Mucosa of descending colon (tissue), 3 donors: ENCODE measurements at regions not wholly inside any gene's neighbourhood (a gene's known extent, or its start where the extent isn't known, plus 50 kb on each side); places are given as distances from the start of the nearest gene placed in this dataset.

Experiments
- ATAC-seq: fragments of 200-7000 bp; cut with Tn5 transposase; one replicate; pipeline ENCODE4 v1.9.1; 2020; ENCODE audit warnings: mild to moderate bottlenecking, moderate library complexity
- DNase-seq, 3 donors: peaks; one replicate each; pipeline ENCODE4 v3.0.0-alpha.2; 2020
- H3K36me3 ChIP-seq: fragments of 200-600 bp; one replicate; pipeline ENCODE4 v1.8.0; 2021; ENCODE audit warnings: low read depth, mild to moderate bottlenecking
- H3K4me1 ChIP-seq: fragments of 200-600 bp; one replicate; pipeline ENCODE4 v1.8.0; 2021; ENCODE audit warnings: low read depth, mild to moderate bottlenecking
- H3K4me3 ChIP-seq: fragments of 200-600 bp; one replicate; pipeline ENCODE4 v1.8.0; 2021; ENCODE audit warnings: mild to moderate bottlenecking
- H3K9me3 ChIP-seq: fragments of 200-600 bp; one replicate; pipeline ENCODE4 v1.8.0; 2021; ENCODE audit warnings: mild to moderate bottlenecking
- CTCF ChIP-seq: fragments of 200-600 bp; IDR thresholded peaks from one replicate; pipeline ENCODE4 v1.8.0; 2022; ENCODE audit warnings: antibody characterized with exemption, mild to moderate bottlenecking
- intact Hi-C, 2 donors: fragments of 100-400 bp; cut with DNase I in 1 of 2; cut with micrococcal nuclease in 1 of 2; formaldehyde crosslinking; loops; one replicate each; pipeline versions ENCODE4 v1.11.0 to v1.11.1; 2022; cut with DNase I, micrococcal nuclease
- donor health status: DM: no; HTN: no; CAD: no; lungs with moderate emphysema.
- donor health status: DM: no; HTN: no; CAD: no.
- donor health status: DM: no; HTN: yes; CAD: no.

GRCh38 chr1:234923626-234924025 lies 205.0 kb downstream of the TOMM20 start:
- intact Hi-C loops = no loop called here
- peaks cover 20% of the 10 kb centered on the region for H3K4me1 ChIP-seq
- DNase-seq = no peak
- H3K4me3 ChIP-seq = no peak overlapping the region
- no peak for ATAC-seq
- no peaks in the 10 kb centered on the region for H3K36me3 ChIP-seq
- TF ChIP-seq CTCF = no peak
- H3K9me3 ChIP-seq = no peaks in the 10 kb centered on the region

DNA sequence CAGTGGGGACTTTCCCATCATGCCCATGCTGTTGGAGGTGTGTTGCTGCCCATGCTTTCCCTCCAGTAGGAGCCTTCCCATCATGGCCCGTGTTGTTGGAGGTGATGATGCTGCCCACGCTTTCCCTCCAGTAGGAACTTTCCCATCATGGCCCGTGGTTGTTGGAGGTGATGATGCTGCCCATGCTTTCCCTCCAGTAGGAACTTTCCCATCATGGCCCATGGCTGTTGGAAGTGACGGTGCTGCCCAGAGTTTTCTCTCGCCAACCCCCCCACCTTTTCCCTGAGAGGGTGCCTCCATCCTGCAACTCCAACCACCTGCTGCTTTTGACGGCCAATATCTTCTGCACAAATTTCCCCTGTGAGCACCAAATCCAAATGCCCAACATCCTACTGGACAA lies 205.7 kb downstream of the TOMM20 start:
- Histone ChIP-seq H3K4me3 (no peak overlapping the region), H3K4me1 (peaks cover 26% of the 10 kb centered on the region), H3K36me3 (no peaks in the 10 kb centered on the region), H3K9me3 (no peaks in the 10 kb centered on the region)
- DNase-seq (no peak), ATAC-seq (no peak)
- TF ChIP-seq CTCF = no peak
- intact Hi-C loops = no loop called here

DNA sequence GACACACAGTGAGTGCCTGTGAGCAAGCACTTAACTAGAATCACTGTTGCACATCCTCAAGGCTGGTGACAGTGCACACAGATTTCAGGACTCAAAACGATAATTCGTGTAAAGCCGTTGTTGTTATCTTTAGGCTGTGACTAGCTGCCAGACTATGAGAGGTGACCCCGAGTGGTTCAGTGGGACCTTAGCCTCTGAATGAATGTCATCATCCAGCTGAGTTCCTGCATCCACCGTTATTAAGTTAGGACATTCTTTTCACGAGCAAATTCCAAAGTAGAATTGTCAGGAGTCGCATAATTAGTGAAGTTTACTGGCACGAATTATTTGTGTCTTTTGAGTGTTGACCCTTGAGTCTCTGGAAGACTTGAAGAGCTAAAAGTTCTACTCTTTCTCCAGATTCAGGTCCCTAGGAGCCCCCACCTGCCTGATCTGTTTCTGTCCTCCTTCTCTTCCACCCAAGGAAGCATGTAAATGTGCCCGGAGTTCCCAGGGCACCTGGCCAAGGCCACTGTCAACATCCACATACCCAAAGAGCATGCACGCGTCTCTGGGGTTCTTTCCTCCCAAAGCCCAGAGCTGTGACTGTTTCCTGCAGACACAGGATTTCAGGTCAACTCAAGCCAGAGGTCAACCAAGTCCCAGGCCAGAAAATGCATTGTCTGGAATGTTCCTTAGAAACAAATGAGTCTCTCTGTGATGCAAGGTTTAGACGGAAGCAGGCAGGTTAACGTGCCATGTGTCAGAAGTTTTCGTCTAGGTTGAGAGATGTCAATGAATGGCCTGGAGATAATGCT lies 207.2 kb downstream of the TOMM20 start:
- TF ChIP-seq CTCF = no peak
- Histone ChIP-seq H3K4me3 (no peak overlapping the region), H3K9me3 (no peaks in the 10 kb centered on the region), H3K36me3 (no peaks in the 10 kb centered on the region), H3K4me1 (peaks cover 31% of the 10 kb centered on the region)
- DNase-seq (no peak), ATAC-seq (no peak)
- intact Hi-C loops = no loop called here

DNA sequence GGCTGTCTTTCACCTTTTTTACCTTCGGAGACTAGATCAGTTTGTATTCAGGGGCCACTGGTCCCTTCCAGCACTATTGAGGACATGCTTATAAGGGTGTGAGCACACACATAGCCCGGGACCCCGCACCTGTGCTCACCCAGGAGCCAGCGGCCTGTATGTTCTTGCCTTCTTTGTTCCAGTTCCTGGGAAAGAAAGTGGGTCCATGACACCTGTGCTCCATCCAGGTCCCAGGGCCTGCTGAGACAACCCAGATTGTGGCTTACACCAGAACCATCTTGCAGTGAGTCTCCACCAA lies 207.8 kb downstream of the TOMM20 start:
- DNase-seq = no peak
- intact Hi-C loops = no loop called here
- ATAC-seq = no peak
- no peaks in the 10 kb centered on the region for H3K36me3 ChIP-seq
- H3K9me3 ChIP-seq = no peaks in the 10 kb centered on the region
- H3K4me3 ChIP-seq = no peak overlapping the region
- H3K4me1 ChIP-seq = peaks cover 28% of the 10 kb centered on the region
- TF ChIP-seq CTCF = no peak

DNA sequence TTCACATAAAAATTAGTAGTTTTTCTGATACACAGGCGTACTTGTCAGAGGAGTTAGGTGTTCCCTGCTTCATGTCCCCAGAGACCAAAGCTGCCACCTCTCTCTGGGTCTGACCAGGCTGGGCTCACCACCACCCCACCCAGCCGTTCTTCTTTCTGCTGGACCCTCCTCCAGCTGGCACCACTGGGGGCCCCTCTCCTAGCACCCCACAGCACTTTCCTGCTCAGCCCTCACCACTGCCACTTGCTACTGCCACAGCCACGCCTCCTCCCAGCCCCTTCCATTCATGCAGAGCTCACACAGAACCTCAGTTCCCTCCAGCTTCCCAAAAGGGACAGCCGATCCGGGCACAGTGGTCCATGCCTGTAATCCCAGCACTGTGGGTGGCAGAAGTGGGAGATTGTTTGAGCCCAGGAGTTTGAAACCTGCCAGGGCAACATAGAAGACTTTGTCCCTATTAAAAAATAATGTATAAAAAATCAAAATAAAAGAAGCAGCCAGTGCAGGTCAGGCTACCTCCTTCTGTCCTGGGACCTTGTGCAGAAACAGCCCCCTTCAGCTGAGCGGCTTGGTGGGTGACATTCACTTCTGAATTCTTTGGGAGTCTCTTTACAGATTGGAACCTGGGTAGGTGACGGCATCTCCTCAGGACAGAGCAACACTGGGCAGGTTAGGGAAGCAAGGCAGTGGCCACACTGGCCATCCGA lies 208.3 kb downstream of the TOMM20 start:
- Histone ChIP-seq H3K9me3 (no peaks in the 10 kb centered on the region), H3K36me3 (no peaks in the 10 kb centered on the region), H3K4me1 (peaks cover 25% of the 10 kb centered on the region), H3K4me3 (no peak overlapping the region)
- ATAC-seq (no peak), DNase-seq (no peak)
- intact Hi-C loops = no loop called here
- TF ChIP-seq CTCF = no peak
